Upper lobe of right lung (tissue), 1 donor: ENCODE measurements at regions not wholly inside any gene's neighbourhood (a gene's known extent, or its start where the extent isn't known, plus 50 kb on each side); places are given as distances from the start of the nearest gene placed in this dataset.
A peak's percentile ranks its signal among the peaks of the same experiment; 100 is the strongest.

Experiments
- ATAC-seq: fragments of 200-7000 bp; cut with Tn5 transposase; one replicate; pipeline ENCODE4 v1.9.1; 2020; ENCODE audit warnings: mild to moderate bottlenecking, moderate library complexity
- DNase-seq: peaks from one replicate; pipeline ENCODE4 v3.0.0-alpha.2; 2020
- H3K27ac ChIP-seq: fragments of 200-600 bp; one replicate; pipeline ENCODE4 v1.8.0; 2022
- H3K27me3 ChIP-seq: fragments of 200-600 bp; one replicate; pipeline ENCODE4 v1.8.0; 2022; ENCODE audit warnings: mild to moderate bottlenecking
- H3K36me3 ChIP-seq: fragments of 200-600 bp; one replicate; pipeline ENCODE4 v1.8.0; 2022
- H3K4me1 ChIP-seq: fragments of 200-600 bp; one replicate; pipeline ENCODE4 v1.8.0; 2022
- H3K4me3 ChIP-seq: fragments of 200-600 bp; one replicate; pipeline ENCODE4 v1.8.0; 2022; ENCODE audit warnings: mild to moderate bottlenecking
- H3K9me3 ChIP-seq: fragments of 200-600 bp; one replicate; pipeline ENCODE4 v1.8.0; 2022
- CTCF ChIP-seq: fragments of 200-600 bp; IDR thresholded peaks from one replicate; pipeline ENCODE4 v1.8.0; 2022; ENCODE audit warnings: antibody characterized with exemption
- intact Hi-C: fragments of 100-400 bp; cut with DNase I; formaldehyde crosslinking; loops from one replicate; pipeline ENCODE4 v1.11.0; 2022
- donor health status: DM: no; HTN: yes; CAD: no; lungs with severe emphysema.

GRCh38 chr5:72020161-72020983, 86.9 kb upstream of the MAP1B start:
- ATAC-seq (no peak), DNase-seq (no peak)
- Histone ChIP-seq H3K4me1 (no peaks in the 10 kb centered on the region), H3K9me3 (no peaks in the 10 kb centered on the region), H3K27me3 (no peaks in the 10 kb centered on the region), H3K36me3 (no peaks in the 10 kb centered on the region), H3K4me3 (no peak overlapping the region), H3K27ac (no peak overlapping the region)
- TF ChIP-seq CTCF, result no peak
- intact Hi-C loops, result no loop called here

GRCh38 chr5:72021651-72022357, 85.5 kb upstream of the MAP1B start:
- no peaks in the 10 kb centered on the region for H3K36me3 ChIP-seq
- intact Hi-C loops, result no loop called here
- ATAC-seq, result peak; percentile 37
- no peak overlapping the region for H3K4me3 ChIP-seq
- H3K27me3 ChIP-seq, result no peaks in the 10 kb centered on the region
- no peak overlapping the region for H3K27ac ChIP-seq
- DNase-seq, result no peak
- no peak for TF ChIP-seq CTCF
- H3K4me1 ChIP-seq, result no peaks in the 10 kb centered on the region
- H3K9me3 ChIP-seq, result no peaks in the 10 kb centered on the region

GRCh38 chr5:72028382-72028781, 78.9 kb upstream of the MAP1B start:
- intact Hi-C loops, result no loop called here
- Histone ChIP-seq H3K4me3 (no peak overlapping the region), H3K36me3 (no peaks in the 10 kb centered on the region), H3K27me3 (no peaks in the 10 kb centered on the region), H3K27ac (no peak overlapping the region), H3K9me3 (no peaks in the 10 kb centered on the region), H3K4me1 (no peaks in the 10 kb centered on the region)
- DNase-seq, result no peak
- ATAC-seq, result no peak
- no peak for TF ChIP-seq CTCF

- H3K4me3 ChIP-seq, result no peak overlapping the region
- no peak for ATAC-seq
- no peak for DNase-seq
- no peaks in the 10 kb centered on the region for H3K9me3 ChIP-seq
- H3K27ac ChIP-seq, result no peak overlapping the region
- no peaks in the 10 kb centered on the region for H3K27me3 ChIP-seq
- intact Hi-C loops, result no loop called here
- TF ChIP-seq CTCF, result no peak
- H3K36me3 ChIP-seq, result no peaks in the 10 kb centered on the region
- H3K4me1 ChIP-seq, result no peaks in the 10 kb centered on the region
Observed at GRCh38 chr5:72030237-72030636, 77.0 kb upstream of the MAP1B start.

GRCh38 chr5:72032788-72033187, 74.5 kb upstream of the MAP1B start:
- H3K9me3 ChIP-seq, result no peaks in the 10 kb centered on the region
- H3K4me3 ChIP-seq, result no peak overlapping the region
- TF ChIP-seq CTCF, result no peak
- no peak for ATAC-seq
- intact Hi-C loops, result no loop called here
- DNase-seq, result no peak
- no peaks in the 10 kb centered on the region for H3K4me1 ChIP-seq
- H3K27me3 ChIP-seq, result no peaks in the 10 kb centered on the region
- H3K36me3 ChIP-seq, result no peaks in the 10 kb centered on the region
- H3K27ac ChIP-seq, result no peak overlapping the region
